A204.1 (cell line): ENCODE measurements at regions not wholly inside any gene's neighbourhood (a gene's known extent, or its start where the extent isn't known, plus 50 kb on each side); places are given as distances from the start of the nearest gene placed in this dataset.
"Not testable (repeated sequence)": the region's sequence is repeated elsewhere in the genome, so short reads cannot be mapped to it uniquely, and the experiment has no call there.

Source experiments
- FAIRE-seq: peaks from 2 replicates; lab custom pipeline; 2012; peaks lifted over from hg19 to GRCh38; lab: Jason Lieb, UNC

DNA sequence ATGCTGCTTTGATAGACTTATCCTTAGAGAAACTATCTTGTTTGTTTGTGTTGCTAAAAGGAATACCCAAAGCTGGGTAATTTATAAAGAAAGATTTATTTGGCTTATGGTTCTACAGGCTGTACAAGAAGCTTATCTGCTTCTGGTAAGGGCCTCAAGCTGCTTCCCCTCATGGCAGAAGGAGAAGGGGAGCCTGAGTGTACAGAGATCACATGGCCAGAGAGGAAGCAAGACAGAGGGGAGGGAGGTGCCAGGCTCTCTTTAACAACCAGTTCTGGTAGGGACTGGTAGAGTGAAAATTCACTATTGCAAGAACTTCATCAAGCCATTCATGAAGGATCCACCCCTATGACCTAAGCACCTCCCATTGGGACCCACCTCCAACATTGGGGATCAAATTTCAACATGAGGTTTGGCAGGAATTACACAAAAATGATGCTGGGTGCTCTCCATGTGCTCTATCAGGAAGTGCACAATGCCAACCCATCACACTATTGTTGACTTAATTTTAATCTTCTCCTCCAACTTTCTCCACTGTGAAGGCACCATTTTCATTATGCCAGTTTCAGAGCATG lies 115.1 kb upstream of the SHB start:
- FAIRE-seq: no peak

DNA sequence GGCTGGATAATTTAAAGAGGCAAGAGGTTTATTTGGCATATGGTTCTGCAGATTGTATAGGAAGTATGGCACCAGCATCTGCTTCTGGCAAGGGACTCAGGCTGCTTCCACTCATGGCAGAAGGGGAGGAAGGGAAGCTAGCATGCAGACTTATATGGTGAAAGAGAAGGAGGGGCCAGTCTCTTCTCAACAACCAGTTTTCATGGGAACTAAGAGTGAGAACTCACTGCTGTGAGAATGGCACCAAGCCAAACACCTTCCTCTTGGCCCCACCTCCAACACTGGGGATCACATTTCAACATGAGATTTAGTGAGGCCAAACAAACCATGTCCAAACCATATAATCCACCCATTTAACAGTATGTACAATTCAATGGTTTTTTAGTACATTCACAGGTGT lies 113.3 kb upstream of the SHB start:
- no peak for FAIRE-seq

- FAIRE-seq: no peak
These were observed 112.8 kb upstream of the SHB start for GRCh38 chr9:38181866-38182265.

- FAIRE-seq: no peak
These were observed 112.2 kb upstream of the SHB start for GRCh38 chr9:38181232-38181631.

DNA sequence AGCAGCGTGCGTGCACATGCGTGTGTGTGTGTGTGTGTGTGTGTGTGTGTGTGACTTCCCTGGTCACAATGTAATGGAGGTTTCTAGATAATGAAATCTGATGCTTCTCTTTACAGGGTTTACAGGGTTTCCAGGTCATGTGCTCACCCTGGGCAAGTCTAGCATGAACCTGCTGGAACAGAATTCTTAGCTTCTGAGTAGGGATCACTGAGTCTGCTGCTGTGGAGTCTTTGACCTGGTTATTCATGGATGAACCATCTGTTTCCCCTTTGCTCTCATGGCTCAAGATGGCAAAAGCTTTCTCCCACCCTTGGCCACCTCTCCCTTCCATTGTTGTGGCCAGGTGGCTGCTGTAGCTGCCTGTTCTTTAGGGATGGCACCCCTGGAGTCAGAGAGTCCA lies 111.6 kb upstream of the SHB start:
- no peak for FAIRE-seq

- FAIRE-seq: no peak
These were observed 110.9 kb upstream of the SHB start for GRCh38 chr9:38179965-38180364.

- FAIRE-seq: no peak
These were observed 109.2 kb upstream of the SHB start for GRCh38 chr9:38178237-38178636.

GRCh38 chr9:38177680-38178079 lies 108.7 kb upstream of the SHB start:
- FAIRE-seq: no peak

- no peak for FAIRE-seq
These were observed 107.2 kb upstream of the SHB start for GRCh38 chr9:38176251-38176650.

DNA sequence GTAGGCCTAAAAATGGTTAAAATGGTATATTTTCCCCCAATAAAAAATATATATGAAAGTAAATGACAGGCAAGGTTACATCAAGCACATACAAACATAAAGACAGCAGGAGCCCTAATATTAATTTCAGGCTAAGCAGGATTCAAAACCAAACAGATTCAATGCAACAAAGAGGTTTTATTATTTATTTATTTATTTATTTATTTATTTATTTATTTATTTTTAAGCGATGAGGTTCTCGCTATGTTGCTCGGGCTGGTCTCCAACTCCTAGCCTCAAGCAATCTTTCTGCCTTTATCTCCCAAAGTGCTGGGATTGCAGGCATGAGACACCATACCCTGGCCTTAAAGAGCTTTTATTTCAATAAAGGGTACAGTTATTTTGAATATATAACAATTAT lies 106.4 kb upstream of the SHB start:
- FAIRE-seq: no peak

DNA sequence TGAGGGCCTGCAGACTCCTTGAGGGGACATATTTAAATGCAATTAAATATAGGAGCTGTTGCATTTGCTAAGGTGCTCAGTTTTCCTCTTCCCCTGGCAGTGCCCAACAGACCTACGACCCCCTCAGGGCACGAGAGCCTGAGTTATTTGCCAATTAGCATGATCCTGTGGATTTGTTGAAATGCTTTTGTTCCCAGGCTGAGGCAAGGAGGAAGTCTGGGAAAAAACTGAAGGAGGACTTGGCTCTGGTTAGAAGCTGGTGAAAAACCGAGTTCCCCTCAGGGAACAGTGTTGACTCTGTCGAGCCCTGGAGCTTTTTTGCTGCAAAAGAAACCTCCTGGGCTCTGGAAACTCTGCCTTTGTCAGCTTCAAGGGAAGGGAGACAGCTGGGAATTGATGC lies 103.6 kb upstream of the SHB start:
- no peak for FAIRE-seq

DNA sequence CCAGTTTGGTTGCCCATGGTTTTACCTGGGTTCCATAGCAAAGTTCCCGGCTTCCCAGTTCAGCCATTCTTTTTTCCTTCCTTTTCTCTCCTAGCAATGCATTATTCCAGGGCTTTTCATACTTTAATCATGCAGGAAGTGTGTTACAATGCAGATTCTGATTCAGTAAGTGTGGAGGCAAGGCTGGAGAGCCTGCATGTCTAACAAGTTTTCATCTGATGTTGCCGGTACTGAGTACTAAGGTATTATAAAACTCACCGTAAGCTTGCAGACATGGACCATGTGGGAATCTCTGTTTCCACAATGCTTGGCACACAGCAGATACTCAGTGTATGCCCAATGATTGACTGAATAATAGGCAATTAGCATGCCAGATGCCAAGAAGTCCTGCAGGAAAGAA lies 102.9 kb upstream of the SHB start:
- no peak for FAIRE-seq

DNA sequence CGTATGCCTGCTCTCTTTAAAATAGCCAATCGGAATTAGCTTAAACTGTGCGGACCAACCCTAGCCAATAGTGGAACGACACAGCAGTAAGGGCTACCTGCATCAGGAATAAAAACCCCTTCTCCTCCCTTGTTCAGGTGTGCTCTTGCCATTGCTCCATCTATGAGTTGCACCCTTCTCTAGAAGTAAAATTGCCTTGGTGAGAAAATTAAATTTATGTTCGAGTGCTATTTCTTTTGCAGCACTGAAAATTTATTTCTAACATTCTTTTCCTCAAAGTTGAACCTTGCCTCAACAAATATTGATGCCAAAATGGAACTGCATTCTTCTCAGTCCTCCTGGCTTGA lies 102.5 kb upstream of the SHB start:
- no peak for FAIRE-seq

DNA sequence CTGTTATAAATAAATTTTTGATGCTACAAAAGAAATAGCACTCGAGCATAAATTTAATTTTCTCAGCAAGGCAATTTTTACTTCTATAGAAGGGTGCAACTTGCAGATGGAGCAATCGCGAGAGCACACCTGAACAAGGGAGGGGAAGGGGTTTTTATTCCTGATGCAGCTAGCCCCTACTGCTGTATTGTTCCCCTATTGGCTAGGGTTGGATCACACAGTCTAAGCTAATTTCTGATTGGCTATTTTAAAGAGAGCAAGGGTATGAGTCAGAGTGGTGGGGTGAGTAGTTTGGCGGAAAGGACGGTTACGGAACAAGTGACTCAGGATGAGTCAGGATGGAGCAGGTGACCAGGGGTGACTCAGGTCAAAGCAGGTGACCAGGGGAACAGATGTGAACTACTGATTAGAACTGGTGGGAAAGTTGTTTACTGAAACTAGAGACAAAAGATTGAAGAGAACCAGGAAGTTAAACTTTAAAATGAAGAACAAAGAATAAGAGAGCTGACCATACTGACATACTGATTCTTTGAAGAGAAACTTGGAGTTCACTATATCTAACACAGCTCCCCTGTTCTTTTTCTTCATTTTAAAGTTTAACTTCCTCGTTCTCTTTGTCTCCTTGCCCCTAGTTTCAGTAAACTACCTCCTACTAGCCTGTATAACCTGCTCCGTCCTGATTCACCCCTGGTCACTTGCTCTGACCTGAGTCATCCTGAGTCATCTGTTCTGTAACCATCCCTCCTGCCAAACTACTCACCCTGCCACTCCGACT lies 101.9 kb upstream of the SHB start:
- FAIRE-seq: not testable (repeated sequence)

GRCh38 chr9:38170155-38170554 lies 101.1 kb upstream of the SHB start:
- not testable (repeated sequence) for FAIRE-seq

- FAIRE-seq: no peak
These were observed 97.5 kb upstream of the SHB start for GRCh38 chr9:38166501-38166900.

DNA sequence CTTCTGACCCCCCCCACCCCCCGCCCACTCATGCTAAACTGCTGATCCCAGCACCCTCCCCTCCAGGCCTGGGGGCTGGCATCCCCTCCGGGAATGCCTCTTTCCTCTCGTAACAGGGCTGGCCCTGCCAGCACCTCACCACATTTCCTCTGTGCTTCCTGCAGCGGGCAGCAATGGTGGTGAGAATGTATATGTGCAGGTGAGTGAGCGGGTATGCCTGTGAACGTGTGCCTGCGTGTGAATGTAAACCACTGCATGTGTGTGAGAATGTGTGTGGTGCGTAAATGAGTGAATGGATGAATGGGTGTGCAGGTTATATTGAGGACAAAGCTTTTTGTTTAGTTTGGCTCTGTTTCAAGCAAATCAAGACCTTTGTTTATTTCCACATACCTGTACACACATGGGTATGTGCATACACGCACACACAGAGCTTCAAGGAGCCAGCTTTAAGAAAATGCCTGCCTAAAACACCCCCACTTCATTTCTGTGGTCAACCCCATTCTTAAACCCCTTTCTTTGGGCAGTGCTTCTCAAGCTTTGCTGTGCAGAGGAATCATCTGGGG lies 95.7 kb upstream of the SHB start:
- FAIRE-seq: no peak

DNA sequence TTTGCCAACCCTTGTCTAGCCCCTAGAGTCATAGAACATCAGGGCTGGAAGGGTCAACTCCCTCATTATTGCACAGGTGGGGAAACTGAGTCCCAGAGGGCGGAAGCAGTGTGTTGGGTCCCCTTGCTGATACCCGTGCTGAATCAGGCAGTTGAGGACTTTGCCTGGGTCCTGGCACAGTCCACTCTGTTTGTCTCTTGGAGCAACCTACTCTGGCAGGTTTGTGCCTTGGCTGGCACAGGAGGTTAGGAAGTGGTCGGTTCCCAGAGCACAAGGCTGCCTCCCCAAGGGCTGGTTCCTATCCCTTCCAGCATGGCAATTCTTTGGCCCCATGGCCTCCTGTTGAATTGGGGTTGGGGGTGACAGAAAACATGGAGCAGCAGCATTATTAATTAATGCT lies 94.5 kb upstream of the SHB start:
- FAIRE-seq: no peak

DNA sequence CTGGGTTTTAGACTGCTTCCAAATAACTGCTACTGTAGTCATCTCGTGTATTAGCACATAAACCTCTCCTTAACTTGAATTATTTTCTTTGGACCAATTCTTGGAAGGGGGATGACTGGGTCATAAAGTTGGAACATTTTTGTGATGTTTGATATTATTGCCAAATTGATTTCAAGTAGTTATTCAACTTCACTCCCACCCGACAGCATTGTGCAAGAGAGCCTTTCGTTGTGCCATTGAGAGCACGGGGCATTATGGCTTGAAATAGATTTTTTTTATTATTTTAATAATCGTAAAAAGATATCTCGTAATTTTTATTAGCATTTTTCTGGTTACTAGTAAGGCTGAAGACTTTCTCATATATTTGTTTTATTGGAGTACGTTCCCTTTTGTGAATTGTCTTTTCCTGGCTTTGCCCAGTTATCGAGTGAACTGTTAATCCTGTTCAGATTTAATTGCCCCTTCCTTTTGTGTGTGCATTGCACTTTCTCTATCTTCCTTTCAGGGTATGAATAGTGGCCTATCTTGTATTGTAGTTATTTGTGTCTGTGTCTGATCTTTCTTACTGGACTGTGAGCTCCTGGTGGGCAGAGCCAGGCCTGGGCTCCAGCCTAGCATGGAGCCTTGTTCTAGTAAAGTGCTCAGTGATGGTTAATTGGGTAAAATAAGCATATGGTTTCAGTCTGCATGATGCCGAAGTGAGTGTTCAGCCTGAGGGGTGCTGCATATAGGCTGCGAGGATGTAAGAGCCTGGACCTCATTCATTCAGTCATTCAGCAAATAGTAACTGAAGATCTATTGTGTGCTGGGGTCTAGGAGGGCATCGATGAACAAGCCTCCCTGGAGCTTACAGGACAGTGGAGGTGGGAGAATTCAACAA lies 93.5 kb upstream of the SHB start:
- FAIRE-seq: no peak

DNA sequence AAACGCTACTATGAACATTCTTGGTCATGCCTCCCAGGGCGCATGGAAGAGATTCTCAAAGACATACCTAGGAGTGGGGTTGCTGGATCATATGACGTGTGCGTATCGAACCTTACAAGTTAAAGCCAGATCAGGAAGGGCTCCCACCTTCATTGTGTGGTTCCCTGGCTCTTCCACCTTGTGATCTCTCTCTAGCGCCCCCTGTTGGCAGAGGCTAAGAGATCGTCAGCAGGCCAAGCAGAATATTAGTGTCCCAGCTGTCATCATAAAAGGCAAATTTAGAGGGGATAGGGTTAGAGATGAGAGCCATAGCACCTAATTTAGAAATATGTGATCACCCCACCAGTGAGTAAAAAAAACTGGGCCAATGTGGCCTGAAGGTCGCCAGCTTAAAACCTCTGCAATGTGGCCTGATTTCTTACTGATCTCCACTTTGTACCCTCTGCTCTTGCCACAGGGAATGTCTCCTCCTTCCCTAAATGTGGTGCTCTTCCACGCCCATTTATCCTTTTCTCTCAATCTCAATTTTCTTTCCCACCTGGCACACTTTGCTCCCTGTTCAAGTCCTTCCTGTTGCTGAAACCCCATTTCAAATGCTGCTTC lies 91.7 kb upstream of the SHB start:
- FAIRE-seq: no peak

DNA sequence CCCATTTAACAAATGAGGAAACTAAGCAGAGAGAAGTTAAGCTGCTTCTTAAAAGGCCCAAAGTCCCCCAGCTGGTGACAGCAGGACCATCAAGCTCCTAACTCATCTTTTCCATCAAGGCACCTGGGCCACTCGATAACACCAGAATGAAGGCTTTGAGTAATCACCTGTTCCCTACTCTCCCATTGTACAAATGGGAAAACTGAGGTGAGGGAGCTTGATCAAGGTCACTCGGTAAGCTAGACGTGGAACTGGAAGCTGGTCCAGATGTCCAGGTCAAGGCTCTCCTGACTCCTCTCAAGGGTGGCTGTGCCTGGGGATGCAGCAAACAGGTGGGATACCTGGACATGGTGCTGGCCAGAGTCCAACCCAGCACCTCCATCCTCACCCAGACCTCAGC lies 90.6 kb upstream of the SHB start:
- no peak for FAIRE-seq

GRCh38 chr9:38158628-38159027 lies 89.6 kb upstream of the SHB start:
- FAIRE-seq: no peak

- no peak for FAIRE-seq
These were observed 88.7 kb upstream of the SHB start for GRCh38 chr9:38157711-38158110.
